ENCODE measurements at regions not wholly inside any gene's neighbourhood (a gene's known extent, or its start where the extent isn't known, plus 50 kb on each side); places are given as distances from the start of the nearest gene placed in this dataset.

DNA sequence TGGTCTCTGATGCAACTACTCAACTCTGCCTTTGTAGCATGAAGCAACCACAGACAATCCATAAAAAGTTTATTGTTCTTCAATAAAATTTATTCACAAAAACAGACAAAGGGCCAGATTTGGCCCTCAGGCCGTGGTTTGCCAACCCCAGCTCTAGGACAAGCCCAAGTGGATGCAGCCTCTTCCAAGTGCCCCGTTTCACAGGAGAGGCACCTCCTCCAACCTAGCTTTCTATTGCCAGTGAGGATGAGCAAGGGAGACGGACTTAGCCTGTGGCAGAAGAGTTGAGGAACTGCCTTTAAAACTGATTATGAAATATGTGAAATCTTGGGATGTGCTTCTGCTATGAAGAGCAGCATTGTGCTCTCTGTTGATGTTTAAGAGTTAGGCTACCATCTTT, 105.4 kb downstream of the PSMG1 start:
- Histone ChIP-seq H3K9me3 (no peaks in the 10 kb centered on the region), H3K27me3 (no peaks in the 10 kb centered on the region), H3K4me1 (peaks cover 7% of the 10 kb centered on the region), H3K27ac (no peak overlapping the region), H3K4me3 (no peak overlapping the region), H3K36me3 (replicated peaks in 1 of 2; ENCODE audit: insufficient read depth in 1 of 2, low read depth in 2 of 2) (no peaks in the 10 kb centered on the region)
- 39 to 42% methylated on average over 3 of the region's 3 CpGs for whole genome bisulfite sequencing, 2 donors
- ATAC-seq: no peak
- intact Hi-C loops (cut with DNase I): no loop called here
- TF ChIP-seq CTCF (IDR thresholded peaks at IDR 0.05) (no peak), POLR2A (IDR thresholded peaks at IDR 0.05) (no peak)
- no peak for DNase-seq

DNA sequence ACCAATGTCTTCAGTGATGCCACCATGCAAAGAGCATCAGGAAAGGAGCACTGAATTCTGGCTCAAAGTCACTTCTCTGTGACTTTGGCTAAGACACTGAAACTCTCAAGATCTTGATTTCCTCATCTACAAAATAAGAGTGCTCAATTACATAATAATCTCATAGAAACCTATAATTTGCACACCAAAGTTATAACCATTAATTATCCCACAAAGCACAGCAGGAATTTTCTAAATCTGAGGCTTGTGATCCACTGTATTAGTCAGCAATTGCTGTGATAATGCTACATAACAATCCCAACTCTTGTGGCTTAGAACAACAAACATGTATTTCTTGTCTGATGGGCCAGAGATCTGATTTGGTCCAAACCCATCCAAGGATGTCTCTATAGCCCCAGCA, 108.7 kb downstream of the PSMG1 start:
- TF ChIP-seq POLR2A (IDR thresholded peaks at IDR 0.05) (no peak), CTCF (IDR thresholded peaks at IDR 0.05) (no peak)
- Histone ChIP-seq H3K27ac (no peak overlapping the region), H3K4me3 (no peak overlapping the region), H3K27me3 (no peaks in the 10 kb centered on the region), H3K36me3 (replicated peaks in 1 of 2; ENCODE audit: insufficient read depth in 1 of 2, low read depth in 2 of 2) (no peaks in the 10 kb centered on the region), H3K9me3 (no peaks in the 10 kb centered on the region), H3K4me1 (no peaks in the 10 kb centered on the region)
- ATAC-seq (no peak), DNase-seq (no peak)
- intact Hi-C loops (cut with DNase I): no loop called here

DNA sequence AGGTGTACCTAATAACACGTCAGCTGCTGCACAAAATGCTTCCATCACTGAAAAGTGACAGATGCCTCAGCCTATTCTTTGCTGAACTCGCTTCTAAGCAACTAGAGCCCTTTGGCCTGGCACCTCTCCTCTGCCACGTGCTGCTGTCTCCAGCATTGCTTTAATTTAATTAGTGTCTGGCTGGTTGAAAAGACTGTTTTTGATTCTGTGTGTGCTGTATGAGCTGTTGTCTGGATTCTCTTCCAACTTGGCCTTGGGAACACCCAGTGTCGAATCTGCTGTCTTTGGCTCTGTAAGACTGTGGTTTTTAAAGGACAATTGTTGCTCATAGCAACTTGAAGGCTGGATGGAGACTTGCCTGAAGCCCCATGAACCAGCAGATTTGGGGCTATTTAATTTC, 109.5 kb downstream of the PSMG1 start:
- intact Hi-C loops (cut with DNase I): no loop called here
- Histone ChIP-seq H3K27me3 (no peaks in the 10 kb centered on the region), H3K9me3 (no peaks in the 10 kb centered on the region), H3K36me3 (replicated peaks in 1 of 2; ENCODE audit: insufficient read depth in 1 of 2, low read depth in 2 of 2) (no peaks in the 10 kb centered on the region), H3K4me3 (no peak overlapping the region), H3K27ac (no peak overlapping the region), H3K4me1 (no peaks in the 10 kb centered on the region)
- no peak for ATAC-seq
- DNase-seq: no peak
- TF ChIP-seq POLR2A (IDR thresholded peaks at IDR 0.05): no peak
- TF ChIP-seq CTCF (IDR thresholded peaks at IDR 0.05): no peak
- 70 to 75% methylated on average over 4 of the region's 4 CpGs for WGBS, 2 donors

- no peak for TF ChIP-seq CTCF (IDR thresholded peaks at IDR 0.05)
- no peaks in the 10 kb centered on the region for H3K27me3 ChIP-seq
- H3K4me1 ChIP-seq: no peaks in the 10 kb centered on the region
- DNase-seq: no peak
- no peak for ATAC-seq
- no peak overlapping the region for H3K27ac ChIP-seq
- intact Hi-C loops (cut with DNase I): no loop called here
- H3K36me3 ChIP-seq (replicated peaks in 1 of 2; ENCODE audit: insufficient read depth in 1 of 2, low read depth in 2 of 2): no peaks in the 10 kb centered on the region
- WGBS, 2 donors: 71 to 84% methylated on average over 3 of the region's 3 CpGs
- H3K9me3 ChIP-seq: no peaks in the 10 kb centered on the region
- no peak overlapping the region for H3K4me3 ChIP-seq
Measured at GRCh38 chr21:39073063-39073462, 110.2 kb downstream of the PSMG1 start.

DNA sequence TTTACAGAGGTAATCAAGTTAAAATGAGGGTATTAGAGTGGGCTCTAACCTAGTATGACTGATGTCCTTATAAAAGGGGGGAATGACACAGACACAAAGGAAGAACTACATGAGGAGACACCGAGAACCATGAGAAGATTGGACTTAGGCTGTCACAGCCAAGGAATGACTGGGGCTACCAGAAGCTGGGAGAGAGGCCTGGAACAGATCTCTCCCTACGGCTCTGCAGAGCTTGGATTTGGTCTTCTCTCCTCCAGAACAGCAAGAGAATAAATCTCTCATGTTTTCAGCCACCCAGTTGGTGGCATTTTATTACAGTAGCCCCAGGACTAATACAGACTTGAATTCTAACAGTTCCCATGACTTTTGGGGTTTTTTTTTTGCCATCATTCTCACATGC, 110.8 kb downstream of the PSMG1 start:
- no peak for TF ChIP-seq CTCF (IDR thresholded peaks at IDR 0.05)
- no peak for TF ChIP-seq POLR2A (IDR thresholded peaks at IDR 0.05)
- WGBS, 2 donors: 79 to 83% methylated on average over 2 of the region's 2 CpGs
- Histone ChIP-seq H3K27ac (no peak overlapping the region), H3K4me1 (no peaks in the 10 kb centered on the region), H3K27me3 (no peaks in the 10 kb centered on the region), H3K9me3 (no peaks in the 10 kb centered on the region), H3K36me3 (replicated peaks in 1 of 2; ENCODE audit: insufficient read depth in 1 of 2, low read depth in 2 of 2) (no peaks in the 10 kb centered on the region), H3K4me3 (no peak overlapping the region)
- DNase-seq (no peak), ATAC-seq (no peak)
- intact Hi-C loops (cut with DNase I): no loop called here

Data from body of pancreas (tissue), 4 donors.